NCI-H524 (cell line): ENCODE measurements at regions not wholly inside any gene's neighbourhood (a gene's known extent, or its start where the extent isn't known, plus 50 kb on each side); places are given as distances from the start of the nearest gene placed in this dataset.

Experiments
- DNase-seq, 2 experiments: peaks; one replicate each; lab custom pipeline; 2025; lab: John Stamatoyannopoulos, UW

GRCh38 chr15:94535298-94536048, 304.1 kb downstream of the MCTP2 start:
- no peak for DNase-seq

- no peak for DNase-seq
These were observed 305.2 kb downstream of the MCTP2 start for GRCh38 chr15:94536549-94536948.

- no peak for DNase-seq
These were observed 306.9 kb downstream of the MCTP2 start for GRCh38 chr15:94538280-94538679.

- DNase-seq, result no peak
These were observed 311.0 kb downstream of the MCTP2 start for GRCh38 chr15:94542391-94542790.

- no peak for DNase-seq
These were observed 315.4 kb downstream of the MCTP2 start for GRCh38 chr15:94546808-94547207.

- no peak for DNase-seq
These were observed 316.4 kb downstream of the MCTP2 start for GRCh38 chr15:94547711-94548110.

DNA sequence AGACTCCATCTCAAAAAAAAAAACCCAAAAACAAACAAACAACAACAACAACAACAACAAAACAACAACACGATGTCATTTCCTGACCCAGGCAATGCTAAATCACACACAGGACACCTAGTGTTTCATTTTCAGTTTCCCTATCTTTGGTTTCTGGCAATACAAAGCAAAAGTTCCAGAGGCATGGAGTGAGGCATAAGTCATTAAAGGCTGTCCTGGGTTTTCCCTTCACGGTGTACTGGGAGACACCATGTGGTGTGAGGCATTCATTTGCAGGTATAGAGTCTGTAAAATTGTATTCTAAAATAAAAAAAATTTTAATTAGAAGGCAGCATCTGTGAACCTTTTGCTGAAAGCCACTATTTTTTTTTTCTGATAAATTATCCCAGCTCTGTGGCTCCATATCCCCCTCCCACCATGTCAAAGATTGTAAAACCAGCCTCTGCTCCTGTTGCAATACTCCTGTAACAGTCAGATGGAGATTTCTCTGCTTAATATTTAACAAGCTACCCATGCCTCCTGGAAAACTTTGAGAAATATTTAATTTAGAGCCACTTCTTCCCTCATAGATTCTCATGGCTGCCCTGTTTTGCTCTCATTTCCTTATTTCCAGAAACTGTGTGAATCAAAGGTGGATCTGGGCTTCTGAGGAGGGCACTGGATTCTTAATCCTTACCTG, 324.6 kb downstream of the MCTP2 start:
- no peak for DNase-seq

DNA sequence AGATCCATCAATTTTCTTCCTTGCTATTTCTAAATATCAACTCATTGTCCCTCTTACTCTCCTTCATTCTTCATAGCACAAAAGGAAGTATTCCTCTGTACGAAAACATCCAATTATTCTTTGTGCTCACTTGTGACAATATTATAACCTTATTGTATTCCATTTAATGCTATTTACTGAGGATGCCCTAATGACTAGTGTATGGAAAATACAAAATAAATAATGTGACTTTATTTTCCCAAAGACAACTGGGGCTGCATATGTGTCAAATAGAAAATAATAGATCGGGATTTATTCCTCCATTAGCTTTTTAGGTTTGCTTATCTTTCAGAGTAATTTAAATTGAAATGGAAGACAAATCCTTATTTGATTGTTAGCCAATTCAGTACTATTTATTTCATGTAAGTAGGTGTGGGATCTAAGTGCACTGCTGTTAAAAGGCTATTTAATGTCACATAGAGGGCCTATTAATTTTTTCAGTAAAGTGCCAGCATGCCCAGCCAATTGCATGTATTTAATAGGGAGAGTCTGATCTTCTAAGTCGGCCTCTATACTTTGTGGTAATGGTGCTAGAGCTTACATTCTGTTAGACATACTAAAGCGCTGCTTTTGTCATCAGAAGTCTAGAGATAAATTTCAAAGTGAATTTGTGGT, 329.8 kb downstream of the MCTP2 start:
- no peak for DNase-seq

DNA sequence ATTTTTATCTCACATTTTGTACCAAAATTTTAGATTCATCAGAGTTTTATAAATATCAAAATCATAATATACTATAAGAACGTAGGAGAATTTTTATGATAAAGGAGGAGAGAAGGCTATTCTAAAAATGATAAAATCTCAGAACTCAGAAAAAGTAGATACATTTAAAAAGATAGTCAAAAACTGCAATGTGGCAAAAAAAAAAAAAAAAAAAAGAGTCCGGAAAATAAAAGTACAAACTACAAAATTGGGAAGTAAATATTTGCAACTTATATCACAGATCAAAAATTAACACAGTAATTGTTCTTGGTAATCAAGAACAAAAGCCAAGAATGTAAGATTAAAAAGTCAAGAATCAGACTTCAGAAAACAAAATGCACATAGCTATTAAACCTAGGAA, 332.1 kb downstream of the MCTP2 start:
- no peak for DNase-seq

GRCh38 chr15:94576889-94577533, 345.6 kb downstream of the MCTP2 start:
- DNase-seq, result peak in 1 of 2 experiments; percentile 40

DNA sequence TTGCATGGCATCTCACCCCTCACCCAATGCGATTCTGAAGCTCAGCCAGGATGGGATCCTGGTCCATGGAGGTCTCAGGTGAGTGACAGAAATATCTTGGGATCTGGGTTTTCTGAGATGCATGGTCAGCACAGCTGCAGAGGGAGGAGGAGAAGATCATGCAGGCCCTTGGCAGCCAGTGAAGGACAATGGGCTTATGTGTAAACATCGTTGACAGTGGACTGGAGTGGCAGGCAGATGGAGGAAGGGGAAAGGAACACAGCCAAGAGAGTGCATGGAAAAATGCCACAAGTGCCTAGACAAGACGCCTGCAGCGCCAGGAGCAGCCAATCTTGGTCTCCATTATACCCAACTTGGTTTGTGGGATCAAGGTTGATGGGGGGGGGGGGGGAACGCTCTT, 347.9 kb downstream of the MCTP2 start:
- no peak for DNase-seq

DNA sequence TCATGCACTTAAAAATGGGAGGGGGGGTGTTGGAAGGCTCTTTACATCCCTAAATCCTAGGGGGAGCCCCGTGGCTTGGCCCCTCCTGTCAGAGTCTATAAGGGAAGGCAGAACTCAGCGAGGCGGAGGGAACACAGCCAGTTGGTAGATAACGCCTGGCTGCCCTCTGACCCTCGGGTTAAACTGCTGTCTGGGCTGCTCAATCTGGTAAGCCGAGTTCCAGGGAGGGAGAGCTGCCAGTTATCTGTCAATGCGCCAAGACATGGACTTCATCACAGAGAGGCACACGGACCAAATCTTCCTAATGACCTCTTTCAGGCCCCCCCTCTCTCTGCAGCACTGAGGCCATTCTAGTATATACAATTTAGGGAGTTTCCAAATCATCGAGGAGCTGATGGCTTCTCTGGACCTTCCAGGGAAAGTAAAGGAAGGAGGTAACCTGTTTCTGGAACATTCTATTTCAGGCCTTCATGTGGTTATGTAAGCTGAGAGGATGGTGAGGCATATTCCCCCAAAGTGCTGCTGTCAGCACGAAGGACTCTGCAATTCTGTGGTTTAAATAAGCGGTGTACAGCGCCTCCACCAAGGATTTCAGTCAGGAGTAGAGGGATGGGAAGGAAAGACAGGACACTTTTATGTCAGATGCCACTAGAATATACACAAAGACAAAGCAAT, 349.0 kb downstream of the MCTP2 start:
- no peak for DNase-seq

DNA sequence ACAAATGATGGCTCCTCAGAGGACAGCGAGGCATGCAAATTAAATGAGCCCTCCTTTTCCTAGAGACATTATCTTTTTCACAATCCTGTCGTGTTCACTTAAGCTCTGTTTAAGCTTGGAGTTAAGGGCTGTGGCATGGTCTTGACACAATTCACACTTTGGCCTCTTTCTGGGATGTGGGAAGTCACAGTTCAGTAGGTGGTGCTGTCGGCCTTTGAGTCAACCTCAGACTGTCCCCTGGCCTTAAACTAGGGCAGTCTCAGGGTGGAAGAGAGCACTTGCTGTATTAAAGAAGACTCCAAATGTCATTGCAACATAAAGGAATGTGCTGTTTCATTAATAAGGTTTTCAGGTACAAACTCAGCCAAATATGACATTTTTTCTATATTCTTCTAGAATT, 351.0 kb downstream of the MCTP2 start:
- DNase-seq, result peak in 1 of 2 experiments; percentile 63

GRCh38 chr15:94584833-94585244, 353.5 kb downstream of the MCTP2 start:
- no peak for DNase-seq

- no peak for DNase-seq
These were observed 354.7 kb downstream of the MCTP2 start for GRCh38 chr15:94586099-94586498.

DNA sequence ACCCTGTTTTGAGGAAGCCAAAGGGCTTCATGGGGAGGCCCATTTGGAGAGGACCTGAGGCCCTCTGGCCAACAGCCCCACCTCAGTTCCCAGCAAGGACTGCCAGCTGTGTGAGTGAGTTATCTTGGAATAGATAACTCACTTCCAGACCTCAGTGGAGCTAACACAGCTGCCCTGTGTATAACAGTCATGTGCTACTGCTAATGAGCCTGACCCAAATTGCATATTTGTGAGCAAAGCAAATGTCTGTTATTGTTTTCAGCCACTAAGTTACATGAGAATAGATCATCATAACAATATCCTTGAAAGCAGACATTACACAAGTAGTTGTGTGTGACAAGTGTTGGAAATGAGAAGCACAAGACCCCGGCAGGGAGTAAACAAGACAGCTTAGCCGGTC, 355.8 kb downstream of the MCTP2 start:
- DNase-seq, result no peak

GRCh38 chr15:94588993-94589392, 357.6 kb downstream of the MCTP2 start:
- no peak for DNase-seq

DNA sequence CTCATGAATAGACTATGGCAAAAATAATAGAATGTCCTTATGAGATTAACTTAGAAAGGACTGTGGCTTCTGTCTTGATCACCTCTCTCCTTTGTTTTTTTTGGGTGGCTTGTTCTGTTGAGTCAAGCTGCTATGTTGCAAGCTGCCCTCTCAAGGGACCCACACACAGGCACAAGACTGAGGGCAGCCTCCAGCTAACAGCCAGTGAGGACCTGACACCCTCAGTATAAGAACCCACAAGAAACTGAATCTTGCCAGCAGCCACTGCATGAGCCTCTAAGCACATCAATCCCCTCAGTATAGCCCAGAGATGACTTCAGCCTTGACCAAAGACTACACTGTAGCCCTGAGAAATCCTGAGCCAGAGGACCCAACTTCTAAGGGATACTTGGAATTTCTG, 361.1 kb downstream of the MCTP2 start:
- no peak for DNase-seq

- no peak for DNase-seq
These were observed 365.3 kb downstream of the MCTP2 start for GRCh38 chr15:94596707-94597106.

DNA sequence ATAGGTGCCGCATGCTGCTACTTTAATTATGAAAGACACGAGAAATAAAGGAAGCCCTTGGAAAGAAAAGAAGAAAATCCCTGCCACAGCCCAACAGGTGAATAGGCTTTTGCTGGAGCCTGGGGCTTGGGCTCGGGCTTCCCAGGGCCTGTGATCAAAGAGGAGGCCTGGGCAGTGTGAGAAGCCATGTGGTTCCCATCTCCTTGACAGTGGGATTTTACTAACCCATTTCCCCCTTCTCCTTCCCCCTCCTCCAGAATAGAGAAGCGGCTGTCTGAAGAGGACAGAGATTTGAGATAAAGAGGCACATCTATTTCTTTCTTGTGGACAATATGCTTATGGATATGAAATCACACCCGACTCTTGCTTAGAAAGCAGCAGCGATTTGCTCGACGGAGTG, 369.1 kb downstream of the MCTP2 start:
- DNase-seq, result no peak

GRCh38 chr15:94602754-94603470, 371.6 kb downstream of the MCTP2 start:
- DNase-seq, result no peak
